Fibroblast of lung (primary cell): ENCODE measurements at regions not wholly inside any gene's neighbourhood (a gene's known extent, or its start where the extent isn't known, plus 50 kb on each side); places are given as distances from the start of the nearest gene placed in this dataset.

Source experiments
- DNase-seq, 2 donors: peaks; one replicate each; pipeline versions ENCODE4 v3.0.0 to v3.0.0-alpha.2; 2010; ENCODE audit warnings: low read depth in 2 of 2
- H2AFZ ChIP-seq: 2 replicates; pipeline ENCODE4 v1.5.1; 2012; ENCODE audit warnings: low read length, control low read depth, inconsistent platforms
- H3K27ac ChIP-seq: 2 replicates; pipeline ENCODE4 v1.5.1; 2011; ENCODE audit warnings: low read length, control low read depth; ENCODE audit not compliant: insufficient read depth
- H3K27me3 ChIP-seq: 2 replicates; pipeline ENCODE4 v1.5.1; 2011; ENCODE audit warnings: mild to moderate bottlenecking, low read length; ENCODE audit not compliant: control insufficient read depth, insufficient read depth
- H3K36me3 ChIP-seq: 2 replicates; pipeline ENCODE4 v1.5.1; 2011; ENCODE audit warnings: low read length; ENCODE audit not compliant: control insufficient read depth, insufficient read depth
- H3K4me1 ChIP-seq: 2 replicates; pipeline ENCODE4 v1.5.1; 2011; ENCODE audit warnings: low read length; ENCODE audit not compliant: control insufficient read depth, insufficient read depth; ENCODE audit errors: extremely low read depth
- H3K4me2 ChIP-seq: 2 replicates; pipeline ENCODE4 v1.5.1; 2011; ENCODE audit warnings: low read length, control low read depth; ENCODE audit not compliant: insufficient read depth; ENCODE audit errors: extremely low read depth
- H3K4me3 ChIP-seq, 4 experiments: fragments of 200-600 bp in 1 of 4; sonication (generic) in 1 of 4; replicated peaks in 1 of 4; 2 replicates each; pipeline ENCODE4 v1.5.1; 2011 to 2016; ENCODE audit warnings: low read length in 4 of 4, low read depth in 3 of 4, mild to moderate bottlenecking in 3 of 4, control low read depth in 2 of 4, inconsistent platforms in 1 of 4, mixed read lengths in 1 of 4; ENCODE audit not compliant: insufficient read depth in 1 of 4; ENCODE audit errors: control extremely low read depth in 1 of 4
- H3K79me2 ChIP-seq: 2 replicates; pipeline ENCODE4 v1.5.1; 2012; ENCODE audit warnings: mild to moderate bottlenecking, low read length, inconsistent platforms; ENCODE audit not compliant: control insufficient read depth, insufficient read depth
- H3K9ac ChIP-seq: 2 replicates; pipeline ENCODE4 v1.5.1; 2011; ENCODE audit warnings: mild to moderate bottlenecking, low read length, control low read depth; ENCODE audit not compliant: insufficient read depth
- H3K9me3 ChIP-seq: 2 replicates; pipeline ENCODE4 v1.5.1; 2012; ENCODE audit warnings: low read depth, low read length; ENCODE audit not compliant: control insufficient read depth, insufficient read depth
- H4K20me1 ChIP-seq: 2 replicates; pipeline ENCODE4 v1.5.1; 2011; ENCODE audit warnings: low read length; ENCODE audit not compliant: control insufficient read depth, insufficient read depth; ENCODE audit errors: extremely low read depth
- EZH2 ChIP-seq: IDR thresholded peaks from 2 replicates; pipeline ENCODE4 v1.5.1; 2012; ENCODE audit warnings: low read length, control low read depth, mild to moderate bottlenecking; ENCODE audit errors: missing control alignments
- TF ChIP-seq, protein P1 (sequence below), 2 donors: IDR thresholded peaks in 1 of 2; conservative IDR thresholded peaks in 1 of 2; 1 replicate in 1 of 2; 2 replicates in 1 of 2; pipeline ENCODE4 v1.5.1; 2011 to 2012; ENCODE audit warnings: low read length in 2 of 2, control low read depth in 1 of 2, inconsistent platforms in 1 of 2, low read depth in 1 of 2, mild to moderate bottlenecking in 1 of 2

GRCh38 chr3:152621006-152621868 is 213.7 kb upstream of the P2RY1 start:
- H2AFZ ChIP-seq = no peak overlapping the region
- no peaks in the 10 kb centered on the region for H3K36me3 ChIP-seq
- peak in 1 of 2 donors; percentile 34 for DNase-seq
- no peaks in the 10 kb centered on the region for H3K9me3 ChIP-seq
- H3K4me2 ChIP-seq = no peak overlapping the region
- no peak overlapping the region for H3K9ac ChIP-seq
- no peak overlapping the region for H3K27ac ChIP-seq
- H3K4me1 ChIP-seq = no peaks in the 10 kb centered on the region
- no peaks in the 10 kb centered on the region for H3K27me3 ChIP-seq
- H3K79me2 ChIP-seq = no peaks in the 10 kb centered on the region
- no peak overlapping the region for H3K4me3 ChIP-seq
- H4K20me1 ChIP-seq = no peaks in the 10 kb centered on the region
- no peak for TF ChIP-seq EZH2
- TF ChIP-seq, protein P1, sequence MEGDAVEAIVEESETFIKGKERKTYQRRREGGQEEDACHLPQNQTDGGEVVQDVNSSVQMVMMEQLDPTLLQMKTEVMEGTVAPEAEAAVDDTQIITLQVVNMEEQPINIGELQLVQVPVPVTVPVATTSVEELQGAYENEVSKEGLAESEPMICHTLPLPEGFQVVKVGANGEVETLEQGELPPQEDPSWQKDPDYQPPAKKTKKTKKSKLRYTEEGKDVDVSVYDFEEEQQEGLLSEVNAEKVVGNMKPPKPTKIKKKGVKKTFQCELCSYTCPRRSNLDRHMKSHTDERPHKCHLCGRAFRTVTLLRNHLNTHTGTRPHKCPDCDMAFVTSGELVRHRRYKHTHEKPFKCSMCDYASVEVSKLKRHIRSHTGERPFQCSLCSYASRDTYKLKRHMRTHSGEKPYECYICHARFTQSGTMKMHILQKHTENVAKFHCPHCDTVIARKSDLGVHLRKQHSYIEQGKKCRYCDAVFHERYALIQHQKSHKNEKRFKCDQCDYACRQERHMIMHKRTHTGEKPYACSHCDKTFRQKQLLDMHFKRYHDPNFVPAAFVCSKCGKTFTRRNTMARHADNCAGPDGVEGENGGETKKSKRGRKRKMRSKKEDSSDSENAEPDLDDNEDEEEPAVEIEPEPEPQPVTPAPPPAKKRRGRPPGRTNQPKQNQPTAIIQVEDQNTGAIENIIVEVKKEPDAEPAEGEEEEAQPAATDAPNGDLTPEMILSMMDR (conservative IDR thresholded peaks at IDR 0.05 in 1 of 2, IDR thresholded peaks at IDR 0.05 in 1 of 2; ENCODE audit: low read depth in 1 of 2, low read length in 2 of 2) = no peak

GRCh38 chr3:152621967-152622810 is 212.7 kb upstream of the P2RY1 start:
- no peaks in the 10 kb centered on the region for H3K36me3 ChIP-seq
- no peaks in the 10 kb centered on the region for H3K27me3 ChIP-seq
- TF ChIP-seq, protein P1 (conservative IDR thresholded peaks at IDR 0.05 in 1 of 2, IDR thresholded peaks at IDR 0.05 in 1 of 2; ENCODE audit: low read depth in 1 of 2, low read length in 2 of 2) = no peak
- TF ChIP-seq EZH2 = no peak
- no peaks in the 10 kb centered on the region for H4K20me1 ChIP-seq
- no peak overlapping the region for H3K4me2 ChIP-seq
- no peak overlapping the region for H2AFZ ChIP-seq
- no peaks in the 10 kb centered on the region for H3K79me2 ChIP-seq
- H3K9ac ChIP-seq = no peak overlapping the region
- H3K4me1 ChIP-seq = no peaks in the 10 kb centered on the region
- H3K4me3 ChIP-seq = no peak overlapping the region
- no peak for DNase-seq
- H3K9me3 ChIP-seq = no peaks in the 10 kb centered on the region
- no peak overlapping the region for H3K27ac ChIP-seq

- Histone ChIP-seq H3K4me2 (no peak overlapping the region), H2AFZ (no peak overlapping the region), H4K20me1 (no peaks in the 10 kb centered on the region), H3K27ac (no peak overlapping the region), H3K4me1 (no peaks in the 10 kb centered on the region), H3K27me3 (no peaks in the 10 kb centered on the region), H3K36me3 (no peaks in the 10 kb centered on the region), H3K79me2 (no peaks in the 10 kb centered on the region), H3K9ac (no peak overlapping the region), H3K4me3 (no peak overlapping the region), H3K9me3 (no peaks in the 10 kb centered on the region)
- TF ChIP-seq, protein P1 (conservative IDR thresholded peaks at IDR 0.05 in 1 of 2, IDR thresholded peaks at IDR 0.05 in 1 of 2; ENCODE audit: low read depth in 1 of 2, low read length in 2 of 2) = no peak
- no peak for TF ChIP-seq EZH2
- no peak for DNase-seq
Measured at GRCh38 chr3:152622811-152623167, 212.1 kb upstream of the P2RY1 start.
